SK-N-MC (cell line): ENCODE measurements at regions not wholly inside any gene's neighbourhood (a gene's known extent, or its start where the extent isn't known, plus 50 kb on each side); places are given as distances from the start of the nearest gene placed in this dataset.

Experiments used
- FOXP2 ChIP-seq: optimal IDR thresholded peaks from 2 replicates; pipeline ENCODE3; 2011; ENCODE audit warnings: mild to moderate bottlenecking, moderate library complexity; ENCODE audit not compliant: insufficient read depth; ENCODE audit errors: extremely low read length, control extremely low read depth
- POLR2AphosphoS5 ChIP-seq: IDR thresholded peaks from 2 replicates; pipeline ENCODE4 v1.6.1; 2012; ENCODE audit warnings: mild to moderate bottlenecking, low read depth, low read length, borderline replicate concordance

DNA sequence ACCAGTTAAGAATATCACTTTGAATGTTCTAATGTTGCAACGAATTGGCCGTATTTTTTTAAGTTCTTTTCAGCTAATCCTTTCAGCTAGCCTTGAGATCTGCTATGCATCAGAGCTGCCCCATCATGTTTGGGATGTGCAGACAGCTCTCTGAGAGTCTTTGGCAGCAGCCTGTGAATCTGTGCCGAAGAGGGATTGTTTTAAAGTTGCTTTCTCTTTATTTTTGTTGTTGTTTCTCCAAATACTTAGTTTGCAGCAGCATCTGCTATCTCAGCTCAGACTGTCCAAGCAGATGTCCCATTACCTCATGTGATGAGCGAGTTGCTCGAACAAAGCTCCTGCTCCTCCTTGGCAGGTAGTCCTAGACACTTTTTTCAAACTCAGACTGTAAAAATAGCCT is 1002.5 kb upstream of the INTU start:
- TF ChIP-seq FOXP2 (no peak), POLR2AphosphoS5 (no peak)
